NT2/D1 (cell line): ENCODE measurements at regions not wholly inside any gene's neighbourhood (a gene's known extent, or its start where the extent isn't known, plus 50 kb on each side); places are given as distances from the start of the nearest gene placed in this dataset.

ENCODE experiments used
- DNase-seq: peaks from one replicate; pipeline ENCODE4 v3.0.0-alpha.2; 2011; ENCODE audit warnings: low read depth, low spot score
- H3K27me3 ChIP-seq: 2 replicates; pipeline ENCODE4 v1.6.0; 2011; ENCODE audit warnings: mild to moderate bottlenecking; ENCODE audit not compliant: insufficient read length, insufficient read depth
- H3K36me3 ChIP-seq: 2 replicates; pipeline ENCODE4 v1.6.1; 2011; ENCODE audit warnings: mild to moderate bottlenecking, low read length, mixed read lengths; ENCODE audit not compliant: insufficient read depth, insufficient read length
- H3K4me1 ChIP-seq: 2 replicates; pipeline ENCODE4 v1.5.1; 2011; ENCODE audit not compliant: insufficient read depth, insufficient read length
- H3K4me3 ChIP-seq: 2 replicates; pipeline ENCODE4 v1.5.1; 2011; ENCODE audit warnings: low read depth; ENCODE audit not compliant: insufficient read length
- H3K9ac ChIP-seq: 2 replicates; pipeline ENCODE4 v1.6.0; 2011; ENCODE audit warnings: low read depth; ENCODE audit not compliant: insufficient read length
- H3K9me3 ChIP-seq: 2 replicates; pipeline ENCODE4 v1.5.1; 2011; ENCODE audit warnings: mild to moderate bottlenecking, low read length; ENCODE audit not compliant: insufficient read depth
- SUZ12 ChIP-seq: IDR thresholded peaks from 2 replicates; pipeline ENCODE4 v1.6.1; 2011; ENCODE audit not compliant: insufficient read length, insufficient read depth; ENCODE audit errors: extremely low read depth
- YY1 ChIP-seq: IDR thresholded peaks from 2 replicates; pipeline ENCODE4 v1.6.1; 2011; ENCODE audit not compliant: insufficient read length, insufficient read depth
- ZNF274 ChIP-seq: IDR thresholded peaks from 2 replicates; pipeline ENCODE4 v1.6.1; 2011; ENCODE audit warnings: mild to moderate bottlenecking, low read depth, low read length

DNA sequence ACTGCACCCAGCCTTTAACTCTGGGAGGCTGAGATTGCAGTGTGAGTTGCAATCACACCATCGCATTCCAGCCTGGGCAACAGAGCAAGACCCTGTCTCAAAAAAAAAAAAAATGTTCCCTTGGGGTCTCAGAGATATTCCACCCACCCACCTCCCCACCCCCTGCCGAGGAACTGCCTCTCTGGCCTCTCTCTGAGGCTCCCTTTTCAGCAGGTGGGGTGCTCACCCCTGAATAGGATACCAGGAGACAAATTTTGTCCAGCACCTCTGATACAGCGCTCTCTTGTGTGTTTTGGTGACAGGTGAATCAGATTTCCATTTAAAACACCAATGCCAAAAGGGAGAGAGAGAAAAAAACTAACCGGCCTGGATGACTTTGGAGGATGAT is 92.6 kb upstream of the KIF5B start:
- Histone ChIP-seq H3K9ac (no peak overlapping the region), H3K27me3 (no peaks in the 10 kb centered on the region), H3K4me3 (no peak overlapping the region)

GRCh38 chr10:32147730-32148129 is 91.5 kb upstream of the KIF5B start:
- no peak for TF ChIP-seq YY1
- no peak for TF ChIP-seq ZNF274
- TF ChIP-seq SUZ12, result no peak
- Histone ChIP-seq H3K9ac (no peak overlapping the region), H3K4me1 (peaks cover 2% of the 10 kb centered on the region), H3K27me3 (no peaks in the 10 kb centered on the region), H3K9me3 (0 out of 2 replicates have a peak, but pooled peaks cover 1% of the 10 kb centered on the region), H3K36me3 (no peaks in the 10 kb centered on the region), H3K4me3 (no peak overlapping the region)
- no peak for DNase-seq

More for the DNA sequence above, 92.6 kb upstream of the KIF5B start:
- Histone ChIP-seq H3K9me3 (peaks cover 12% of the 10 kb centered on the region), H3K4me1 (peaks cover 2% of the 10 kb centered on the region), H3K36me3 (no peaks in the 10 kb centered on the region)
- no peak for DNase-seq
- TF ChIP-seq YY1 (no peak), ZNF274 (no peak), SUZ12 (no peak)

- Histone ChIP-seq H3K36me3 (no peaks in the 10 kb centered on the region), H3K27me3 (no peaks in the 10 kb centered on the region), H3K4me1 (peaks cover 2% of the 10 kb centered on the region), H3K4me3 (no peak overlapping the region), H3K9me3 (no peaks in the 10 kb centered on the region; the same call in 1 of the 2 replicates), H3K9ac (no peak overlapping the region)
- TF ChIP-seq YY1, result no peak
- TF ChIP-seq SUZ12, result no peak
- no peak for TF ChIP-seq ZNF274
- DNase-seq, result no peak
Observed at GRCh38 chr10:32146166-32146565, 89.9 kb upstream of the KIF5B start.

GRCh38 chr10:32144817-32145688 is 88.8 kb upstream of the KIF5B start:
- no peak overlapping the region for H3K4me3 ChIP-seq
- H3K9ac ChIP-seq, result no peak overlapping the region
- H3K9me3 ChIP-seq, result peaks cover 5% of the 10 kb centered on the region; the same call in 1 of the 2 replicates
- H3K27me3 ChIP-seq, result no peaks in the 10 kb centered on the region
- no peak for TF ChIP-seq ZNF274
- TF ChIP-seq SUZ12, result no peak
- TF ChIP-seq YY1, result no peak
- H3K4me1 ChIP-seq, result peaks cover 4% of the 10 kb centered on the region
- H3K36me3 ChIP-seq, result no peaks in the 10 kb centered on the region
- no peak for DNase-seq

DNA sequence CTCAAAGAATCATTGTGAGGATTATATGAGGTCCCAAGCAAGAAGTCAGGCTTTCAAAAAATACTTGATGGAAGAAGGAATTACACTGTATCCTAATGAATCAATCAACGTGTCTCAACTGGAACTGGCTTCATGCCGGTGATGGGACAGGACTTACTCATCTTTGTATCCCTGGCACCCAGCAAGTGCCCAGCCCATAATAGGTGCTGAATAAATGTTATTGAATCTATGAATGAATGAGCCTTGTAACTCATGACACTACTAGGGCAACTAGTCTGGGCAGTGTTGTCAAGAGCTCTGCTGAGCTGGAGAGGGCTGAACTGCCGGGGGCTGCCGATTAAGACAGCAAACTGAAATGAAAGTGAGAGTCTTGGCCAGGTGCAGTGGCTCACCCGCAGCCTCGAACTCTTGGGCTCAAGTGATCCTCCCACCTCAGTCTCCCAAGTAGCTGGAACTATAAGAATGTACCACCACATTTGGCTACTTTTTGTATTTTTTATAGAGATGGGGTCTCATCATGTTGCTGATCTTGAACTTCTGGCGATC is 87.2 kb upstream of the KIF5B start:
- no peak for DNase-seq
- Histone ChIP-seq H3K4me1 (peaks cover 4% of the 10 kb centered on the region), H3K4me3 (no peak overlapping the region), H3K9ac (no peak overlapping the region), H3K27me3 (no peaks in the 10 kb centered on the region), H3K9me3 (peaks cover 5% of the 10 kb centered on the region; the same call in 1 of the 2 replicates), H3K36me3 (no peaks in the 10 kb centered on the region)
- TF ChIP-seq ZNF274 (no peak), YY1 (no peak), SUZ12 (no peak)

DNA sequence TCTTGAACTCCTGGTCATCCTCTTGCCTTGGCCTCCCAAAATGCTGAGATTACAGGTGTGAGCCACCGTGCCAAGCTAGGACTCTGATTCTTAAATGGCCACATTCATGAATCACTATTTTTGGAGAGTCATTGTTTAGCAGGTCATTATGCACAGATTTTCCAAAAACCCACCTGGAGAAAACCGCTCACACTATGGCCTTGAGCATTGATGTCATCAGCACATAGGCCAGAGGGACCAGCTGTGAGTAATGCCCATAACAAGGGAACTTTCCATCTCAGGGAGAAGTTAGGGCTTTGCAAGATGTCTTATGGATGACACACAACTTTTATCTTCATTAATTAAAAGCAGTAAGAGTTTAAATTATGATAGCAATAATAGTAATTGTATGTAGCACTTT is 86.4 kb upstream of the KIF5B start:
- no peak overlapping the region for H3K9ac ChIP-seq
- H3K9me3 ChIP-seq, result peaks cover 5% of the 10 kb centered on the region; the same call in 1 of the 2 replicates
- no peaks in the 10 kb centered on the region for H3K27me3 ChIP-seq
- H3K4me1 ChIP-seq, result peaks cover 4% of the 10 kb centered on the region
- no peak overlapping the region for H3K4me3 ChIP-seq
- H3K36me3 ChIP-seq, result no peaks in the 10 kb centered on the region
- no peak for DNase-seq
- TF ChIP-seq SUZ12 (no peak), ZNF274 (no peak), YY1 (no peak)

DNA sequence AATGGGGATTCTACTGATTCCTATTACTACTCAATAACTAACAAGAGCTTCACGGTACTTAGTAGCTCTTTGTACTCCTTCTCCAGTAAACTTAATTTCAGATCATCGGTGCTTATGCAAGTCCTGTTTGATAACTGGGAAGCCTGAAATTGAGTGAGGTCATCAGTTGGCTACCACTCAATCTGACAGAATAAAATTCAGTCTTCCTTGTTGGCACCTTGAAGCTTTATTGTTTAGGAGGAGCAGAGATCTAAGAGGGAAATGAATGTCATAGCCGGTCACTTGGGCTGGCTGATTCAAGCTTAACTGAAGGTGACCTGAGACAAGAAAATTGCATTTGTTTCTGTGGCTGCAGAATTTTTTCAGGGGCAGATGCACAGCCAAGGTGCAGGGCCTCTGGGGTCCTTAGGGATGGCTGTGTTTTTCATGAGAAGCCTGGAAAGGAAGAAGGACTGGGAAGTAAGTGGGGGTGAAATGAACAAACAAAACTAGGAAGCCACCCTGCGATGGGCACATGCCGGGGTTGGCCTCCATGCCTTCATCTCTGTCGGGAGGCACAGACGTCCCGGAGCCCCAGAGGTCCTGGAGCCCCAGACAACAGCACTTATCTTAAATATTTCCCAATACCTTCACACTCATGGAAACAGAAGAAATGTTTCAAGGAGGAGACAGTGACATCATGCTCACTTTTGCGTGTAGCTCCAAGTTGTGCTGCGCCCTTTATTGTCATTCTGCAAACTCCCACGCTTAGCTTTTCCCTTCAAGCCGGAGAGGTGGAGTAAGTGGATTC is 85.0 kb upstream of the KIF5B start:
- Histone ChIP-seq H3K4me1 (peaks cover 4% of the 10 kb centered on the region), H3K9me3 (peaks cover 5% of the 10 kb centered on the region; the same call in 1 of the 2 replicates), H3K27me3 (no peaks in the 10 kb centered on the region), H3K9ac (no peak overlapping the region), H3K36me3 (no peaks in the 10 kb centered on the region), H3K4me3 (no peak overlapping the region)
- no peak for DNase-seq
- TF ChIP-seq YY1, result no peak
- no peak for TF ChIP-seq SUZ12
- no peak for TF ChIP-seq ZNF274
